ENCODE measurements at regions not wholly inside any gene's neighbourhood (a gene's known extent, or its start where the extent isn't known, plus 50 kb on each side); places are given as distances from the start of the nearest gene placed in this dataset.

GRCh38 chr9:24451346-24451745, 94.4 kb downstream of the IZUMO3 start:
- TF ChIP-seq CTCF (IDR thresholded peaks at IDR 0.05), result no peak
- no peak for TF ChIP-seq POLR2A (IDR thresholded peaks at IDR 0.05)
- no peak for TF ChIP-seq POLR2AphosphoS5 (IDR thresholded peaks at IDR 0.05)
- TF ChIP-seq EP300 (IDR thresholded peaks at IDR 0.05), result no peak

Measured in stomach (tissue), 4 donors.